ENCODE measurements at regions not wholly inside any gene's neighbourhood (a gene's known extent, or its start where the extent isn't known, plus 50 kb on each side); places are given as distances from the start of the nearest gene placed in this dataset.
A peak's percentile ranks its signal among the peaks of the same experiment; 100 is the strongest.

- H3K36me3 ChIP-seq (ENCODE audit: control insufficient read depth in 2 of 2, insufficient read depth in 2 of 2, low read length in 1 of 2), result no peaks in the 10 kb centered on the region; a peak in 1 of 4 replicates
- no peaks in the 10 kb centered on the region for H3K79me2 ChIP-seq (ENCODE audit: control insufficient read depth, insufficient read depth, low read length)
- ChIA-PET CTCF (interaction anchor here (0.6 kb wide), 1 partner anchor 680 kb away, joined by 3 read pairs; no protein-coding TSS in a partner anchor), RAD21 (ENCODE audit: unreplicated experiment) (no interaction called here), SMC1A (ENCODE audit: uncharacterized antibody, unreplicated experiment) (no interaction called here), POLR2A (no interaction called here)
- peak overlapping the region; percentile 37 for H2AFZ ChIP-seq (ENCODE audit: control insufficient read depth, low read depth, low read length)
- DNase-seq (ENCODE audit: low read depth, low spot score) (no peak), ATAC-seq (no peak), FAIRE-seq (no peak)
- in situ Hi-C loops (cut with MboI), result no loop called here
- H3K27me3 ChIP-seq (replicated peaks in 1 of 2; ENCODE audit: control insufficient read depth in 2 of 2, insufficient read depth in 2 of 2, low read length in 1 of 2), result no peaks in the 10 kb centered on the region
- H4K20me1 ChIP-seq (ENCODE audit: control insufficient read depth, insufficient read depth), result no peaks in the 10 kb centered on the region
- H3K9ac ChIP-seq (ENCODE audit: control insufficient read depth, insufficient read depth, low read length), result no peak overlapping the region
- TF ChIP-seq IKZF2 (IDR thresholded peaks at IDR 0.05) (no peak), E2F8 (IDR thresholded peaks at IDR 0.05; ENCODE audit: low read depth, partially characterized antibody) (no peak), TBL1XR1 (IDR thresholded peaks at IDR 0.05; ENCODE audit: low read depth, low read length) (no peak), E2F4 (IDR thresholded peaks at IDR 0.05; ENCODE audit: low read depth, low read length) (no peak), YY1 (IDR thresholded peaks at IDR 0.05; ENCODE audit: low read depth, low read length) (no peak), RFX5 (IDR thresholded peaks at IDR 0.05; ENCODE audit: low read depth, low read length) (no peak), ZNF622 (IDR thresholded peaks at IDR 0.05) (no peak), CHD4 (IDR thresholded peaks at IDR 0.05) (no peak), STAT1 (conservative IDR thresholded peaks at IDR 0.05) (no peak), MEF2A (IDR thresholded peaks at IDR 0.05; ENCODE audit: insufficient read depth, low read depth, low read length) (no peak), ATF7 (IDR thresholded peaks at IDR 0.05; ENCODE audit: low read depth) (no peak), MAX (IDR thresholded peaks at IDR 0.05; ENCODE audit: low read depth, low read length) (no peak), NKRF (conservative IDR thresholded peaks at IDR 0.05) (no peak), CBFB (IDR thresholded peaks at IDR 0.05; ENCODE audit: low read depth) (no peak), MYB (IDR thresholded peaks at IDR 0.05; ENCODE audit: borderline replicate concordance, low read depth, low read length) (no peak), RELA (IDR thresholded peaks at IDR 0.05; ENCODE audit: borderline replicate concordance, partially characterized antibody) (no peak), POLR2A (IDR thresholded peaks at IDR 0.05; ENCODE audit: low read depth, low read length) (no peak)
- no peaks in the 10 kb centered on the region for H3K4me1 ChIP-seq (ENCODE audit: control insufficient read depth, insufficient read depth, low read length)
- intact Hi-C loops (cut with micrococcal nuclease; ENCODE audit: unreplicated experiment), result no loop called here
- no peak overlapping the region for H3K4me3 ChIP-seq
- H3K9me3 ChIP-seq (replicated peaks; ENCODE audit: control insufficient read depth, insufficient read depth, low read length), result no peaks in the 10 kb centered on the region; the same call in 1 of the 3 replicates
- no TSS peak for BruUV-seq (replicated peaks)
- H3K4me2 ChIP-seq (ENCODE audit: control insufficient read depth, insufficient read depth), result peak overlapping the region; percentile 7; the same call in 1 of the 2 replicates
- H3K27ac ChIP-seq (ENCODE audit: control insufficient read depth, insufficient read depth), result no peak overlapping the region
- WGBS (ENCODE audit: insufficient coverage, insufficient replicate concordance, low lambda C conversion rate, missing lambda C conversion rate), result 8% methylated on average over 2 of the region's 2 CpGs
These were observed 243.9 kb upstream of the ATP10B start for GRCh38 chr5:161095953-161096352.

Measured in GM12878 (cell line).